NCI-H2029 treated with DMSO at 0.1 percent for 48 hours (cell line): ENCODE measurements at regions not wholly inside any gene's neighbourhood (a gene's known extent, or its start where the extent isn't known, plus 50 kb on each side); places are given as distances from the start of the nearest gene placed in this dataset.

Source experiments
- DNase-seq: peaks from one replicate; lab custom pipeline; 2025; lab: John Stamatoyannopoulos, UW

GRCh38 chr3:72565593-72565992, 282.7 kb downstream of the SHQ1 start:
- DNase-seq: no peak

- DNase-seq: peak; percentile 3
Measured at GRCh38 chr3:72563690-72564370, 284.4 kb downstream of the SHQ1 start.

GRCh38 chr3:72560846-72561675, 287.2 kb downstream of the SHQ1 start:
- no peak for DNase-seq

- no peak for DNase-seq
Measured at GRCh38 chr3:72559385-72559784, 288.9 kb downstream of the SHQ1 start.

- DNase-seq: no peak
Measured at GRCh38 chr3:72558001-72558400, 290.2 kb downstream of the SHQ1 start.

GRCh38 chr3:72555714-72556113, 292.5 kb downstream of the SHQ1 start:
- no peak for DNase-seq

- DNase-seq: no peak
Measured at GRCh38 chr3:72554689-72555088, 293.6 kb downstream of the SHQ1 start.

GRCh38 chr3:72553298-72553697, 294.9 kb downstream of the SHQ1 start:
- DNase-seq: no peak

GRCh38 chr3:72550582-72551262, 297.5 kb downstream of the SHQ1 start:
- no peak for DNase-seq

- DNase-seq: peak; percentile 5
Measured at GRCh38 chr3:72549761-72550581, 298.3 kb downstream of the SHQ1 start.

- no peak for DNase-seq
Measured at GRCh38 chr3:72548981-72549380, 299.3 kb downstream of the SHQ1 start.

GRCh38 chr3:72548461-72548860, 299.8 kb downstream of the SHQ1 start:
- DNase-seq: no peak

- DNase-seq: no peak
Measured at GRCh38 chr3:72547183-72547582, 301.1 kb downstream of the SHQ1 start.

GRCh38 chr3:72544239-72544638, 304.0 kb downstream of the SHQ1 start:
- no peak for DNase-seq

- no peak for DNase-seq
Measured at GRCh38 chr3:72543246-72543645, 305.0 kb downstream of the SHQ1 start.

- DNase-seq: no peak
Measured at GRCh38 chr3:72542781-72543180, 305.5 kb downstream of the SHQ1 start.

- DNase-seq: no peak
Measured at GRCh38 chr3:72539856-72540255, 308.4 kb downstream of the SHQ1 start.

GRCh38 chr3:72538070-72538745, 310.0 kb downstream of the SHQ1 start:
- no peak for DNase-seq

- DNase-seq: no peak
Measured at GRCh38 chr3:72537448-72537847, 310.8 kb downstream of the SHQ1 start.

- DNase-seq: no peak
Measured at GRCh38 chr3:72536878-72537267, 311.4 kb downstream of the SHQ1 start.

- no peak for DNase-seq
Measured at GRCh38 chr3:72536206-72536877, 311.9 kb downstream of the SHQ1 start.
